Adipocyte (in vitro differentiated cells): ENCODE measurements at regions not wholly inside any gene's neighbourhood (a gene's known extent, or its start where the extent isn't known, plus 50 kb on each side); places are given as distances from the start of the nearest gene placed in this dataset.

Experiments used
- DNase-seq: peaks from one replicate; pipeline ENCODE4 v3.0.0-alpha.2; 2015; ENCODE audit warnings: low read depth
- H3K27me3 ChIP-seq: replicated peaks from 2 replicates; pipeline ENCODE4 v1.7.0; 2013; ENCODE audit warnings: mild to moderate bottlenecking, low read length, moderate library complexity; ENCODE audit not compliant: control insufficient read depth, insufficient read depth
- H3K36me3 ChIP-seq: 2 replicates; pipeline ENCODE4 v1.7.0; 2013; ENCODE audit warnings: low read length, mild to moderate bottlenecking, moderate library complexity; ENCODE audit not compliant: control insufficient read depth, insufficient read depth, severe bottlenecking
- H3K4me1 ChIP-seq: 2 replicates; pipeline ENCODE4 v1.7.0; 2013; ENCODE audit warnings: mild to moderate bottlenecking, low read length, moderate library complexity; ENCODE audit not compliant: control insufficient read depth, insufficient read depth
- H3K4me3 ChIP-seq: 2 replicates; pipeline ENCODE4 v1.7.0; 2013; ENCODE audit warnings: mild to moderate bottlenecking, low read length, moderate library complexity
- H3K9ac ChIP-seq: 2 replicates; pipeline ENCODE4 v1.7.0; 2013; ENCODE audit warnings: mild to moderate bottlenecking, low read length, moderate library complexity
- H3K9me3 ChIP-seq: 2 replicates; pipeline ENCODE4 v1.7.0; 2013; ENCODE audit warnings: mild to moderate bottlenecking, low read length, moderate library complexity; ENCODE audit not compliant: control insufficient read depth

- no peak for DNase-seq
- Histone ChIP-seq H3K36me3 (no peaks in the 10 kb centered on the region), H3K27me3 (peaks cover 12% of the 10 kb centered on the region), H3K4me3 (no peak overlapping the region), H3K9ac (no peak overlapping the region), H3K9me3 (no peaks in the 10 kb centered on the region), H3K4me1 (no peaks in the 10 kb centered on the region)
These were observed 105.4 kb downstream of the INHBB start for GRCh38 chr2:120451334-120451733.

GRCh38 chr2:120452131-120452530 lies 106.2 kb downstream of the INHBB start:
- Histone ChIP-seq H3K9ac (no peak overlapping the region), H3K4me3 (no peak overlapping the region), H3K27me3 (peaks cover 9% of the 10 kb centered on the region), H3K4me1 (no peaks in the 10 kb centered on the region), H3K36me3 (no peaks in the 10 kb centered on the region), H3K9me3 (peaks cover 6% of the 10 kb centered on the region)
- no peak for DNase-seq

GRCh38 chr2:120452945-120453634 lies 107.2 kb downstream of the INHBB start:
- Histone ChIP-seq H3K27me3 (peaks cover 9% of the 10 kb centered on the region), H3K9me3 (peaks cover 15% of the 10 kb centered on the region), H3K9ac (no peak overlapping the region), H3K4me1 (no peaks in the 10 kb centered on the region), H3K4me3 (no peak overlapping the region), H3K36me3 (no peaks in the 10 kb centered on the region)
- no peak for DNase-seq

GRCh38 chr2:120453635-120453998 lies 107.7 kb downstream of the INHBB start:
- Histone ChIP-seq H3K9me3 (peaks cover 20% of the 10 kb centered on the region), H3K4me1 (no peaks in the 10 kb centered on the region), H3K27me3 (peaks cover 9% of the 10 kb centered on the region), H3K4me3 (no peak overlapping the region), H3K36me3 (no peaks in the 10 kb centered on the region), H3K9ac (no peak overlapping the region)
- no peak for DNase-seq

- no peak for DNase-seq
- H3K9ac ChIP-seq = no peak overlapping the region
- H3K4me1 ChIP-seq = no peaks in the 10 kb centered on the region
- H3K27me3 ChIP-seq = peaks cover 7% of the 10 kb centered on the region
- H3K4me3 ChIP-seq = no peak overlapping the region
- peaks cover 31% of the 10 kb centered on the region for H3K9me3 ChIP-seq
- no peaks in the 10 kb centered on the region for H3K36me3 ChIP-seq
These were observed 108.9 kb downstream of the INHBB start for GRCh38 chr2:120454654-120455385.

GRCh38 chr2:120455390-120455789 lies 109.5 kb downstream of the INHBB start:
- Histone ChIP-seq H3K36me3 (no peaks in the 10 kb centered on the region), H3K9me3 (peaks cover 31% of the 10 kb centered on the region), H3K9ac (no peak overlapping the region), H3K27me3 (peaks cover 5% of the 10 kb centered on the region), H3K4me3 (no peak overlapping the region), H3K4me1 (no peaks in the 10 kb centered on the region)
- DNase-seq = no peak

- no peaks in the 10 kb centered on the region for H3K36me3 ChIP-seq
- no peak for DNase-seq
- peaks cover under 1% of the 10 kb centered on the region for H3K27me3 ChIP-seq
- H3K4me3 ChIP-seq = no peak overlapping the region
- H3K4me1 ChIP-seq = no peaks in the 10 kb centered on the region
- no peak overlapping the region for H3K9ac ChIP-seq
- peaks cover 31% of the 10 kb centered on the region for H3K9me3 ChIP-seq
These were observed 110.9 kb downstream of the INHBB start for GRCh38 chr2:120456867-120457266.

- no peak overlapping the region for H3K4me3 ChIP-seq
- H3K36me3 ChIP-seq = no peaks in the 10 kb centered on the region
- no peak overlapping the region for H3K9ac ChIP-seq
- H3K4me1 ChIP-seq = peaks cover 4% of the 10 kb centered on the region
- H3K9me3 ChIP-seq = peaks cover 31% of the 10 kb centered on the region
- peaks cover 5% of the 10 kb centered on the region for H3K27me3 ChIP-seq
- DNase-seq = no peak
These were observed 114.6 kb downstream of the INHBB start for GRCh38 chr2:120460511-120460910.

- Histone ChIP-seq H3K4me1 (peaks cover 4% of the 10 kb centered on the region), H3K36me3 (no peaks in the 10 kb centered on the region), H3K27me3 (peaks cover 5% of the 10 kb centered on the region), H3K4me3 (no peak overlapping the region), H3K9ac (no peak overlapping the region), H3K9me3 (peaks cover 31% of the 10 kb centered on the region)
- DNase-seq = no peak
These were observed 115.2 kb downstream of the INHBB start for GRCh38 chr2:120461092-120461491.

- Histone ChIP-seq H3K9me3 (peaks cover 28% of the 10 kb centered on the region), H3K36me3 (no peaks in the 10 kb centered on the region), H3K4me3 (no peak overlapping the region), H3K9ac (no peak overlapping the region), H3K27me3 (peaks cover 5% of the 10 kb centered on the region), H3K4me1 (peaks cover 10% of the 10 kb centered on the region)
- no peak for DNase-seq
These were observed 115.9 kb downstream of the INHBB start for GRCh38 chr2:120461546-120462537.

GRCh38 chr2:120463527-120463926 lies 117.6 kb downstream of the INHBB start:
- H3K27me3 ChIP-seq = peaks cover 5% of the 10 kb centered on the region
- H3K9me3 ChIP-seq = peaks cover 12% of the 10 kb centered on the region
- H3K4me3 ChIP-seq = no peak overlapping the region
- H3K36me3 ChIP-seq = no peaks in the 10 kb centered on the region
- H3K4me1 ChIP-seq = peaks cover 13% of the 10 kb centered on the region
- DNase-seq = no peak
- H3K9ac ChIP-seq = no peak overlapping the region
